NB4 (cell line): ENCODE measurements at regions not wholly inside any gene's neighbourhood (a gene's known extent, or its start where the extent isn't known, plus 50 kb on each side); places are given as distances from the start of the nearest gene placed in this dataset.
"Not testable (repeated sequence)": the region's sequence is repeated elsewhere in the genome, so short reads cannot be mapped to it uniquely, and the experiment has no call there.

Source experiments
- TF ChIP-seq, protein P1 (sequence below): IDR thresholded peaks from one replicate; pipeline ENCODE4 v1.5.1; 2012; ENCODE audit warnings: low read depth, low read length
- TF ChIP-seq, protein P2 (sequence below): IDR thresholded peaks from 2 replicates; pipeline ENCODE4 v1.6.1; 2011; ENCODE audit warnings: low read depth, low read length

DNA sequence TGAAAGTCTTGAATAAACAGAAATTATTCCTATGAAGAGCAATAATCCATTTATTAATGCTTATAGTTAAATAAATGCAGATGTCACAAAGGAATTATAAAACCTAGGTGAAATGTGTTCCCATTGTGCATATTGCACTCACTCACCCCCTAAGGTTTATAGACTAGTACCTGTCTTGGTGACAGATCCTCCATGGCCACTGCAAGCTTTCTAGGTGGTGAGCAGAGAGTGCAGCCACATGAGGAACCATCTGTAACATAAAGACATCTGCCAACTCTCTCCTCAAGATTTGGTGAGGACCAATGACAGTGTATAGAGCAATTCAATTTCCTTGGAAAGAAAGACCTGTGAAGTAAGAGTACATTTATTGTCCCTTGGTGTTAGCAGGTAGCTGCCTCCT is 616.4 kb downstream of the CENPC start:
- TF ChIP-seq, protein P1, sequence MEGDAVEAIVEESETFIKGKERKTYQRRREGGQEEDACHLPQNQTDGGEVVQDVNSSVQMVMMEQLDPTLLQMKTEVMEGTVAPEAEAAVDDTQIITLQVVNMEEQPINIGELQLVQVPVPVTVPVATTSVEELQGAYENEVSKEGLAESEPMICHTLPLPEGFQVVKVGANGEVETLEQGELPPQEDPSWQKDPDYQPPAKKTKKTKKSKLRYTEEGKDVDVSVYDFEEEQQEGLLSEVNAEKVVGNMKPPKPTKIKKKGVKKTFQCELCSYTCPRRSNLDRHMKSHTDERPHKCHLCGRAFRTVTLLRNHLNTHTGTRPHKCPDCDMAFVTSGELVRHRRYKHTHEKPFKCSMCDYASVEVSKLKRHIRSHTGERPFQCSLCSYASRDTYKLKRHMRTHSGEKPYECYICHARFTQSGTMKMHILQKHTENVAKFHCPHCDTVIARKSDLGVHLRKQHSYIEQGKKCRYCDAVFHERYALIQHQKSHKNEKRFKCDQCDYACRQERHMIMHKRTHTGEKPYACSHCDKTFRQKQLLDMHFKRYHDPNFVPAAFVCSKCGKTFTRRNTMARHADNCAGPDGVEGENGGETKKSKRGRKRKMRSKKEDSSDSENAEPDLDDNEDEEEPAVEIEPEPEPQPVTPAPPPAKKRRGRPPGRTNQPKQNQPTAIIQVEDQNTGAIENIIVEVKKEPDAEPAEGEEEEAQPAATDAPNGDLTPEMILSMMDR, result not testable (repeated sequence)
- TF ChIP-seq, protein P2, sequence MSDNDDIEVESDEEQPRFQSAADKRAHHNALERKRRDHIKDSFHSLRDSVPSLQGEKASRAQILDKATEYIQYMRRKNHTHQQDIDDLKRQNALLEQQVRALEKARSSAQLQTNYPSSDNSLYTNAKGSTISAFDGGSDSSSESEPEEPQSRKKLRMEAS, result not testable (repeated sequence)
